AG20443 (cell line): ENCODE measurements at regions not wholly inside any gene's neighbourhood (a gene's known extent, or its start where the extent isn't known, plus 50 kb on each side); places are given as distances from the start of the nearest gene placed in this dataset.

ENCODE experiments used
- DNase-seq: peaks from one replicate; pipeline ENCODE4 v3.0.0; 2012; ENCODE audit warnings: low spot score, mixed read lengths

GRCh38 chr2:81195017-81195773 lies 890.6 kb upstream of the LRRTM1 start:
- DNase-seq = no peak

DNA sequence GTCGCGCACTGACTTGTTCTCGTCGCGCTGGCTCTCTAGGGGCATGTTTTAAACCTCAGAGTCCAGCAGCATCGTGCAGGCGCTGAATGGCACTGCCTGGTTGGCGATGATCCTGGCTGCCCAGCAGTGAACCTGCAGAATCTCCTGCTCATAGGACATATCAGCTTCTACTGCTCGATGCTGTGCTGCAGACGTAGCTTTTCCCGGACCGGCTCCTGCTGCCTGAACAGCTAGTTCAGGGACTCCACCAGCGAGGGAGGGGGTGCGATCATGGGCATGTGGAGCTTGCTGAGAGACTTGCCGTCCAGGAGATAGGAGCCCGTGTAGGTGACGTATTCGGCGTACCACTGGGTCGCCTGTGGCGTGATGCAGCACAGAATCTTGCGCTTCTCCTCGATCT lies 890.0 kb upstream of the LRRTM1 start:
- no peak for DNase-seq

DNA sequence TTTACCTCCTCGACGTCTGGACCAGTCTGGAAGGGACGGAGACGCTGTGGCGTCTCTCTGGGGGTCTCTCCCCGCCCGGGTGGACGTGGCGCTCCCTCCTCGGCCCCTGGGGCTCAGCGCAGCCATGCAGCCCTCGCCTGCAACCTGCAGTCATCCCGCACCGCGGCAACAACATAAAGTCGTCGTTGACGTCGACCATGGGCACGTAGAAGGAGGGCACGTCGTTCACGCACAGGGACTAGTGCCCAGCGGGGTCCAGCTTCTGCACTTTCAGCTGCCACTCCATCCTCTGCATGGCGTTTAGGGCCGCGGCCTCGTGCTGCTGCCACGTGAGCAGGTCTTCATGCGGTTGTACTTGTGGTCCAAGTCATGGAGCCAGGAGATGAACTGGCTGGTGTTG lies 889.6 kb upstream of the LRRTM1 start:
- no peak for DNase-seq

DNA sequence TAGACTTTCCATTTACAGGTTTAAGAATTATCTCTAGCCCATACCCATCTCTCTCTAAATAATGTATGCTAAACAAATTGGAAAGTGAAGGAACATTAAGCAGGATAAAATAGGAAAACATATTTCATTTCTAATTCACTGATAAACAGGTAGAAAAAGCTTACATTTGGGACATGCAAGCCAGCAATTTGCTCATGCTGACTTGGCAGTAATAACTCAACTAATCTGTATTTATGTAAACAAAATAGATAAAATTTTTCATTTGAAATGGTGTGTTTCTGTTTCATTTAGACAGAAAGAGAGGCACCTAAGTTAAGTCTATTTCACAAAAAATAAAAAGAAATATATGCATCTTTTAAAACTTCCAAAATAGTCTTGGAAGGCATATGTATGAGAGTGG lies 877.3 kb upstream of the LRRTM1 start:
- DNase-seq = no peak

- no peak for DNase-seq
Measured at GRCh38 chr2:81171447-81171846, 866.9 kb upstream of the LRRTM1 start.

GRCh38 chr2:81163583-81163982 lies 859.0 kb upstream of the LRRTM1 start:
- DNase-seq = no peak

DNA sequence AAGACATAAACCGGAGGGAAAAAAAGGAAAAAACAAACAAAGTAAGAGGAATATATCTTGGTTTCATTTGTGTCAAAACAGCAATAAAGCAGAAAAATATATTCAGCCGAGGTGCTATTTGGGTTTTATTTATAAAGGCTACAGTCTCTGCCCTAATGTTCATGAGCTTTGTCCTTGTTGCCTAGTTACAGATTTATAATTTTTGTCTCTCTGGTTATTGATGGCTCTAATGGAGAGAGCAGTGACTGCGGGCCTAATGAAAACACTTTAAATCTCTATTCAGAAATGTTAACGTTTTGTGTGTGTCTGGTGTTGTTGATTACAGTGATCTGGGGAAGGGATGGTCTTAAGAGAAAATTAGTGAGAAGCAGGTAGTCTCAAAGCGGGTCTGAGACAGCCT lies 854.0 kb upstream of the LRRTM1 start:
- DNase-seq = no peak

DNA sequence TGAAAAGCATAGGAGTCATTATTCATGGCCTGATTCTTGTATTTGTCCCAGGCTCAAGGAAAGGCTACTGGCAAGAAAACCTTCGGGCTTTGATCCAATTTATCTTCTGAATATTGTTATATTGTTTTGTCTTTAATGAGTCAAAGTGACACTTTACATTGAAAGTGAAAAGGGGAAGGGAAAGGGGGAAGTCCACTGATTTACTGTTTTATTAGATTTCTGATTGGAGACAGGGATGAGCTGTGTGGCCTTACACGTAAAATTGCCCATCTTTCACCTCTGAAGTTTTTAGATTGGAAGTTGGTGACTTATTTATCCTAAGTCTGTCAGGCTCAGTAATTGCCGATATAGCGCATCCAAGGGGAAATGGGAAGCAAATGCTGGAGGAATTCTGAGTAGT lies 843.8 kb upstream of the LRRTM1 start:
- DNase-seq = no peak

DNA sequence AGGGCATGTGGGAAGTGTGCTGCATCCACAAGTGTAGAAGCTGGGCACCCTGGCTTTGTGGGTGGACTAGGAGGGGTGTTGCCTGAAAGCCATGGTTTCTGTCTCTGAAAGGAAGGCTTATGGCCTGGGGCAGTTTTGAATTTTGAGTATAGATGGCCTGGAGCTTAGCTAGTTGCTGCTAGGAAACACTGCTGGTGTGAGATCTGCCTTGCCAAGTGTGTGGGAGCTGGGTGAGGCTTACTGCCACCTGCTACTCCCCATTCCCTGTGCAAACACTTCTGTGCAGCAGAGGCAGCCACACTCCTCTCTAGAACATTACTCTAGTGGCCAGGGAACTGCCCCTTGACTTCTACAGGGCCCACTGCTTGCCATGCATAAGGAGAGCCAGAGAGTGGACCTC lies 831.7 kb upstream of the LRRTM1 start:
- no peak for DNase-seq

GRCh38 chr2:81097361-81097760 lies 792.8 kb upstream of the LRRTM1 start:
- DNase-seq = no peak

DNA sequence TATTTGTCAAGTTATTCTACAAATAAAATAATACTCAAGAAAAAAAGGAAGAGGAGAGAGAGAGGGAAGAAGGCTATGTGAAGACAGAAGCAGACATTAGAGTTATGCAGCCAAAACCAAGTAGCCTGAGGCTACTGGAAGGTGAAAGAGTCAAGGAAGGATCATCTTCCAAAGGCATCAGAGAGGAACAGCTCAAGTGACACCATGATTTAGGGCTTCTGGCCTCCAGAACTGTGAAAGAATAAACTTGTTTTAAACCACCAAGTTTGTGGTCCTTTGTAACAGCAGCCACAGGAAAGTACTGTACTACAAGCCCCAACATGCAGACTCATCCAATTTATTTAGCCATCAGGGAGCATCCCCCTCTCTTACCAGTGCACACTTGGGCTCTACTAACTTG lies 788.5 kb upstream of the LRRTM1 start:
- no peak for DNase-seq

GRCh38 chr2:81087646-81088045 lies 783.1 kb upstream of the LRRTM1 start:
- no peak for DNase-seq

DNA sequence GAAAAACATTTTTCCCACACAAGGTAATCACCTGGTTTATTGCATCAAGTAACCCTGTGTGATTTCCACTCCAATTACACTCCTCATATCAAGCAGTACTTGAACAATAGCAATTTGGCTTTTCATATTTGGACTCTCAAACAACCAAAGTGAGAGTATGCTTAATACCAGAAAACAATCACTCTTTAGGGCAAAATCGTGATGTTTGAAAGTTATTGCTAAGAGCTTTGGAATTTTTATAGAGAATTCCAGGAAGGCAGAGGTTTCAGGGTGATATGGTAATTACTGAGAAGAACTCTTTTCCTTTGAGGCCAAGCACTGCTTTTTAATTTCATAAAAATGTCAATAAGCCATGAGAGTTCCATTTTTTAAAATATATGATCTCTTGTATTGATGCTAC lies 779.5 kb upstream of the LRRTM1 start:
- DNase-seq = no peak

GRCh38 chr2:81078631-81079030 lies 774.1 kb upstream of the LRRTM1 start:
- no peak for DNase-seq

- DNase-seq = no peak
Measured at GRCh38 chr2:81078102-81078501, 773.5 kb upstream of the LRRTM1 start.

DNA sequence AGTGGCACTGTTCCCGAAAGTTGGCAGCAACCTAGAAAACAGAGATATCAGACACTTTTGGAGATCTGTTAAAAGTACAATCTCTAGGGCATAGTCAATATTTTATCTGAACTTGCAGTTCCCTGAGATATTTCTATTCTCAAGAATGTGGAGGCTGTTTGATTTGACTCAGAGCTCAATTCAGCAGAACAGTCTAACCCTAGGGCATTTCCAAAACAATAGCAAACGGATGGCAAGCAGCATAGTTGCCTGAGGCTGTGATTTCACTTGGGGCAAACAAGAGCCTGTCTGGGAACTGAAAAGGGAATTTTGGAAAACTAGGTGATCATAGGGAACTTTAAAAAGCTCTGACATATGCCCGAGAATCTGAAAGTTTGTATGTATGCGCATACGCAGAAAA lies 772.8 kb upstream of the LRRTM1 start:
- no peak for DNase-seq

GRCh38 chr2:81073412-81073811 lies 768.9 kb upstream of the LRRTM1 start:
- DNase-seq = no peak

- no peak for DNase-seq
Measured at GRCh38 chr2:81068144-81068543, 763.6 kb upstream of the LRRTM1 start.

- no peak for DNase-seq
Measured at GRCh38 chr2:81061016-81061415, 756.5 kb upstream of the LRRTM1 start.

GRCh38 chr2:81050580-81051095 lies 746.1 kb upstream of the LRRTM1 start:
- no peak for DNase-seq

GRCh38 chr2:81043681-81044080 lies 739.1 kb upstream of the LRRTM1 start:
- DNase-seq = no peak

DNA sequence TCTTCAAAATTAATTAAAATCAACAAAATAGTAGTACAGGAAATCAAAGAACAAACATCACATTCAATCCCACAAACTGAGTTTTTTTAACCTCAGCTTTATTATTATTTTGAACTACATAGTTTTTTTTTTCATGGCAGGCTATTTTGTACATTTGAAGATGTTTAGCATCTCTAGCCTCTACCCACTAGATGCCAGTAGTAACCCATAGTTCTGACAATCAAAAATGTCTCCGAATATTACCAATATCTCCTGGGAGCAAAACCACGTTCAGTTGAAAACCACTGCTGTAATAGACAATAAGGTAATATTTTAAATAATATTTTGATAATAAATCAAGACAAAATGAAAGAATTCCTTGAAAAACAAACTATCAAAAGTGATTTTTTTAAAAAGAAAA lies 702.6 kb upstream of the LRRTM1 start:
- no peak for DNase-seq

DNA sequence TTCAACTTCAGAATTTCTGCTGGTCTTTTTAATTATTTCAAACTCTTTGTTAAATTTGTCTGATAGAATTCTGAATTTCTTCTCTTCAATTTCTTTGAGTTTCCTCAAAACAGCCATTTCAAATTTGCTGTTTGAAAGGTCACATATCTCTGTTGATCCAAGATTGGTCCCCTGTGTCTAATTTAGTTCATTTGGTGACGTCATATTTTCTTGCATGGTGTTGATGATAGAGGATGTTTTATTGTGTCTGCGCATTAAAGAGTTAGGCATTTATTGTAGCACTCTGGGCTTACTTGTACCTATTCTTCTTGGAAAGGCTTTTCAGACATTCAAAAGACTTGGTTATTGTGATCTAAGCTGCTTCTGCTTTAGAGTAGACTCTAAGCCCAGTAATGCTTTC lies 698.4 kb upstream of the LRRTM1 start:
- no peak for DNase-seq

- no peak for DNase-seq
Measured at GRCh38 chr2:80987466-80987865, 682.9 kb upstream of the LRRTM1 start.
